Activated CD4-positive, alpha-beta T cell treated with anti-CD3 and anti-CD28 coated beads for 36 hours (primary cell): ENCODE measurements at regions not wholly inside any gene's neighbourhood (a gene's known extent, or its start where the extent isn't known, plus 50 kb on each side); places are given as distances from the start of the nearest gene placed in this dataset.

ENCODE experiments used
- ATAC-seq: fragments of 200-7000 bp; cut with Tn5 transposase; one replicate; pipeline ENCODE4 v1.10.0; 2021; ENCODE audit warnings: mild to moderate bottlenecking, moderate library complexity
- CTCF ChIA-PET: fragments of 350-600 bp; sonication (Branson Sonifier 250); formaldehyde crosslinking; loops from one replicate; lab custom pipeline; 2021; ENCODE audit warnings: antibody characterized with exemption; lab: Charles Lee
- POLR2A ChIA-PET: fragments of 350-600 bp; sonication (Branson Sonifier 250); formaldehyde crosslinking; loops from one replicate; lab custom pipeline; 2021; ENCODE audit warnings: antibody characterized with exemption, inconsistent platforms; lab: Charles Lee
- DNase-seq: peaks from one replicate; pipeline ENCODE4 v3.0.0-alpha.2; 2020
- H3K27ac Mint-ChIP-seq: one replicate; pipeline ENCODE4 v1.8.0; 2021; ENCODE audit warnings: mixed read lengths
- H3K27me3 Mint-ChIP-seq: one replicate; pipeline ENCODE4 v1.8.0; 2021; ENCODE audit warnings: mixed read lengths
- H3K36me3 Mint-ChIP-seq: one replicate; pipeline ENCODE4 v1.8.0; 2021; ENCODE audit warnings: low read depth, mixed read lengths
- H3K4me1 Mint-ChIP-seq: one replicate; pipeline ENCODE4 v1.8.0; 2021; ENCODE audit warnings: mixed read lengths
- H3K4me3 Mint-ChIP-seq: one replicate; pipeline ENCODE4 v1.8.0; 2021; ENCODE audit warnings: mild to moderate bottlenecking, moderate library complexity, mixed read lengths
- H3K9me3 Mint-ChIP-seq: one replicate; pipeline ENCODE4 v1.8.0; 2021; ENCODE audit warnings: low read depth, mixed read lengths
- intact Hi-C, 2 experiments: fragments of 100-400 bp; cut with DNase I in 1 of 2; cut with micrococcal nuclease in 1 of 2; formaldehyde crosslinking; loops; one replicate each; pipeline versions ENCODE4 v1.14.2 to v1.15.1; 2022 to 2024; cut with DNase I, micrococcal nuclease

DNA sequence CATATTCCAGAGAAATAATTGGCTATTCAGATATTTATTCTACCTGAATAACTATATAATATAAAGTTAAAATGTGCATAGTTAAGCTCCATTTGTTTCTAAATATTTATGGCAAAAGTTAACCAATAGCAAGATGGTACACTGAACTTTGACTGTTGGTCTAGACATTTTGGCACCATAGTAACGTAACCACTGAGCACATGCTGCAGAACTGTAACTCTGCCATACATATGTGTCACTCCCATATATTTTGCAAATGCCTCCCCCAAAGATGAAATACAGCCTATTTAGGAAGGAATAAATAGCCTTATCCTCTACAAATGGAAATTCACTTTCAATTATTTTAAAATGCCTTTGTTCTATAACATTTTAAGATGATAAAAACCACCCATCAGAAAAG lies 424.9 kb downstream of the CENPC start:
- H3K4me3 Mint-ChIP-seq = no peak overlapping the region
- CTCF ChIA-PET = interaction anchor here (1.0 kb wide), 1 partner anchor 77 kb away, joined by 3 read pairs; no protein-coding TSS in a partner anchor
- no peaks in the 10 kb centered on the region for H3K27me3 Mint-ChIP-seq
- no peak overlapping the region for H3K27ac Mint-ChIP-seq
- H3K9me3 Mint-ChIP-seq = peaks cover 3% of the 10 kb centered on the region
- H3K36me3 Mint-ChIP-seq = no peaks in the 10 kb centered on the region
- POLR2A ChIA-PET = no interaction called here
- ATAC-seq (no peak), DNase-seq (no peak)
- no peaks in the 10 kb centered on the region for H3K4me1 Mint-ChIP-seq
- intact Hi-C loops = no loop called here

DNA sequence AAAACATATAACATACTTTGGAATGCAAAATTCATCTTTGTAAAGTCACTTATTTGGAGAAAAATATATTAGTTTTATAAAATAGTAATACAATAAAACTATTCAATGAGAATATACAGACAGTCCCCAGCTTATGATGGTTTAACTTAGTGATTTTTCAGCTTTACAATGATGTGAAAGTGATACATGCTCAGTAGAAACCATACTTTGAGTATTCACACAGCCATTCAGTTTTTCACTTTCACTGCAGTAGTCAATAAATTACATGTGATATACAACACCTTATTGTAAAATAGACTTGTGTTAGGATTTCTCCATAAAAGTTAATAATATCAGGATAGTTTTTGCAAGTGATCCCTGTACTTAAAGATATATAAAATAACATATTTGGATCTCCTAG lies 436.0 kb downstream of the CENPC start:
- Mint-ChIP-seq H3K9me3 (no peaks in the 10 kb centered on the region), H3K4me1 (no peaks in the 10 kb centered on the region), H3K36me3 (no peaks in the 10 kb centered on the region), H3K27me3 (no peaks in the 10 kb centered on the region), H3K27ac (no peak overlapping the region), H3K4me3 (no peak overlapping the region)
- ChIA-PET POLR2A (no interaction called here), CTCF (no interaction called here)
- intact Hi-C loops = no loop called here
- no peak for DNase-seq
- no peak for ATAC-seq

- no peak overlapping the region for H3K4me3 Mint-ChIP-seq
- ATAC-seq = no peak
- no peaks in the 10 kb centered on the region for H3K36me3 Mint-ChIP-seq
- no peaks in the 10 kb centered on the region for H3K9me3 Mint-ChIP-seq
- CTCF ChIA-PET = no interaction called here
- no peaks in the 10 kb centered on the region for H3K27me3 Mint-ChIP-seq
- intact Hi-C loops = no loop called here
- H3K27ac Mint-ChIP-seq = no peak overlapping the region
- no peak for DNase-seq
- no peaks in the 10 kb centered on the region for H3K4me1 Mint-ChIP-seq
- POLR2A ChIA-PET = no interaction called here
Measured at GRCh38 chr4:67106861-67107460, 438.3 kb downstream of the CENPC start.

DNA sequence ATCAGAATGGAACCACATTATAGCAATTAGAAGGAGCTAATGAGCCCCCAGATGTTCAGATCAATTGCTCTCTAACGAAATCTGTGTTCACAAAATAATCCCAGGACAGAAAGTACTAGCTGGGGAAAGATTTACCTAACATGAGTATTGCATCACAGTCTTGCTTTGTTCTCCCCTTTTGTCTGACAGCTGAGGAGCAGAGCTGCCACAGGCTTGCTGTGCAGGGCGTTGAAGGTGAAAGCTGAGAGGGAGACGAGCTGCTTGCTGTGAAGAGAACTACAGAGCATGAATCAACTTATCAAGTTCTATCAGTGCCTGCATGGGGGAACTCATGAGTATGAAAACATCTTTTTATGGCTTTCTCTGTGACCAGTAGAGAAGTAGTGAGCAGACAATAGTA lies 441.2 kb downstream of the CENPC start:
- Mint-ChIP-seq H3K9me3 (no peaks in the 10 kb centered on the region), H3K4me3 (no peak overlapping the region), H3K36me3 (no peaks in the 10 kb centered on the region), H3K27me3 (no peaks in the 10 kb centered on the region), H3K27ac (no peak overlapping the region), H3K4me1 (no peaks in the 10 kb centered on the region)
- DNase-seq (no peak), ATAC-seq (no peak)
- ChIA-PET POLR2A (no interaction called here), CTCF (no interaction called here)
- intact Hi-C loops = no loop called here

DNA sequence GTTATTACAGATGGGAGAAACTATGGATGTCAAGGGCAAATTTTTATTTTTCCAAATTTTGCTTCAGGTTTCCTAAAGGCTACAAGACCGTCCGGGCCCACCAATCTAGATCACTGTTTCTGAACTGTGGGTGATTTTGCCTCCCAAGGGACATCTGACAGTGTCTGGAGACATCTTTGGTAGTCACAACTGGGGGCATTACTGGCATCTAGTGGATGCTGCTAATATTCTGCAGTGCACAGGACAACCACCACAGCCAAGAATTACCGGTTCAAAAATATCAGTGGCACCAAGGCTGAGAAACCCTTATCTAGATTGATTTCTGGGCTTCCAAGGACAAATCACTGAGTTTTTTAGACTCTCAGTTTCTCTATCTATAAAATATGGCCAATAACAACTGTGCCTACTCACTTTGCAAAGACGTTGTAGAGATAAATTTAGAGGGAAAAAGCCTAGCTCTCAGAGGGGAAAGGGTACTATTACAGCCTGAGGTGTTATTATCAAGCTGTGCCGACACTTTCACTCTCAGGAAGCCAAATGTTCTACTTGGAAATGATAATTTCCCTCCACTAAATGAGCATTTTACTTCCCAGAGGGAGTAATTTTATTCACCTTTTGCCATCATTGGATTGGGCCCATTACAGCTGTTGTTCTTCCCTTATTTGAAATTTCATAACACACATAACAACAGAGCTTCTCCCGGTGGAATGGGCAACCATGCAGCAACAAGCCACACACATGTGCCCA lies 442.1 kb downstream of the CENPC start:
- no peaks in the 10 kb centered on the region for H3K4me1 Mint-ChIP-seq
- no peaks in the 10 kb centered on the region for H3K36me3 Mint-ChIP-seq
- H3K9me3 Mint-ChIP-seq = no peaks in the 10 kb centered on the region
- no peak overlapping the region for H3K4me3 Mint-ChIP-seq
- ChIA-PET CTCF (no interaction called here), POLR2A (no interaction called here)
- H3K27me3 Mint-ChIP-seq = no peaks in the 10 kb centered on the region
- no peak for ATAC-seq
- DNase-seq = no peak
- intact Hi-C loops = no loop called here
- H3K27ac Mint-ChIP-seq = no peak overlapping the region

- DNase-seq (no peak), ATAC-seq (no peak)
- ChIA-PET POLR2A (no interaction called here), CTCF (interaction anchor here (0.6 to 1.5 kb wide), 2 partner anchors 14 to 296 kb away, joined by 3 to 5 read pairs; no protein-coding TSS in a partner anchor)
- intact Hi-C loops = no loop called here
- no peaks in the 10 kb centered on the region for H3K36me3 Mint-ChIP-seq
- no peak overlapping the region for H3K4me3 Mint-ChIP-seq
- H3K27ac Mint-ChIP-seq = no peak overlapping the region
- H3K27me3 Mint-ChIP-seq = no peaks in the 10 kb centered on the region
- H3K9me3 Mint-ChIP-seq = no peaks in the 10 kb centered on the region
- H3K4me1 Mint-ChIP-seq = no peaks in the 10 kb centered on the region
Measured at GRCh38 chr4:67101612-67102011, 443.7 kb downstream of the CENPC start.

GRCh38 chr4:67092351-67092750 lies 453.0 kb downstream of the CENPC start:
- ATAC-seq (no peak), DNase-seq (no peak)
- Mint-ChIP-seq H3K36me3 (no peaks in the 10 kb centered on the region), H3K4me1 (no peaks in the 10 kb centered on the region), H3K4me3 (no peak overlapping the region), H3K9me3 (no peaks in the 10 kb centered on the region), H3K27me3 (no peaks in the 10 kb centered on the region), H3K27ac (no peak overlapping the region)
- CTCF ChIA-PET = no interaction called here
- POLR2A ChIA-PET = no interaction called here
- intact Hi-C loops = no loop called here

DNA sequence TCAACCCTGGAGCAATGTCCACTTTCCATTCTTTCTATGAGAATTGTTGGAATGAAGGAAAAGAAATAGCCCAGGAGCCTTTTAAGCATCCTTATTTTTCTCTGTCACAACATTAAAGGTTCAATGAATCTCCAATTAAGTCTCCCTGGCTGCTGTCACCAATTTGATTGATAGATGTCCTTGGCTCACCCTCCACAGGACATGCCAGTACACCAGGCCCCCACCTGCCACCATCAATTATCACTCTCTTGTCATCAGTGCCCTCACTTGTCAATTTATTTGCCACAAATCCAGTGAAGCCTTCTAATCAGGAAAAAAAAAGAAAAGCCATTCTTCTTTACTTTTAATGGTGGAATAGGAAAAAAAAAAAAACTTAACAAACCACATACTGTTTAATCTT lies 453.6 kb downstream of the CENPC start:
- CTCF ChIA-PET = no interaction called here
- Mint-ChIP-seq H3K27me3 (no peaks in the 10 kb centered on the region), H3K27ac (no peak overlapping the region), H3K4me1 (no peaks in the 10 kb centered on the region), H3K36me3 (no peaks in the 10 kb centered on the region), H3K4me3 (no peak overlapping the region), H3K9me3 (no peaks in the 10 kb centered on the region)
- ATAC-seq = no peak
- DNase-seq = no peak
- POLR2A ChIA-PET = no interaction called here
- intact Hi-C loops = no loop called here

GRCh38 chr4:67087897-67088296 lies 457.4 kb downstream of the CENPC start:
- no peak overlapping the region for H3K27ac Mint-ChIP-seq
- ChIA-PET POLR2A (no interaction called here), CTCF (interaction anchor here (0.6 to 3.8 kb wide), 7 partner anchors 10 to 308 kb away, joined by 3 to 36 read pairs (median 5); no protein-coding TSS in a partner anchor)
- peaks cover 2% of the 10 kb centered on the region for H3K27me3 Mint-ChIP-seq
- H3K36me3 Mint-ChIP-seq = no peaks in the 10 kb centered on the region
- no peaks in the 10 kb centered on the region for H3K4me1 Mint-ChIP-seq
- no peak overlapping the region for H3K4me3 Mint-ChIP-seq
- H3K9me3 Mint-ChIP-seq = no peaks in the 10 kb centered on the region
- intact Hi-C loops = loop anchor here (1.0 to 5.0 kb wide), 4 partner anchors 201 to 305 kb away; no protein-coding TSS in a partner anchor
- ATAC-seq (no peak), DNase-seq (peak; percentile 71)

DNA sequence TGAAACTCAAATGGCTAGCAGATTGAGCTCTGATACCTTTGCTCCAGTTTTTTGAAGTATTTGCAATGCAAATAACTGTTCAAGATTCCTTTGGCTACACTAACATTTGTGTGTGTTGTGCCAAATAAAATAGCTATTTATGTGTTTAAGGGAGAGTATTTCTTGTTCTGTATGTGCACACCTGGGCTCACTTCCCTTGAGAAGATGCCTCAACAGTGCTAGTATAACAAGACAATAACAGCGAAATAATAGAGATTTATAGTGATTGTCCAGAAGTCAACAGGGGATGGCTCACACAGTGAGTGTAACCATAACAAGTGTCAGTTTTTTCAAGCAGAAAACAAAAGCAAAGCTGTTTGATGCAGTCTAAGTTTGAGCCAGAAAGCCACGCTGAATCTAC lies 460.5 kb downstream of the CENPC start:
- Mint-ChIP-seq H3K4me1 (no peaks in the 10 kb centered on the region), H3K4me3 (no peak overlapping the region), H3K27ac (no peak overlapping the region), H3K36me3 (no peaks in the 10 kb centered on the region), H3K27me3 (peaks cover 2% of the 10 kb centered on the region), H3K9me3 (no peaks in the 10 kb centered on the region)
- ATAC-seq (no peak), DNase-seq (no peak)
- POLR2A ChIA-PET = no interaction called here
- CTCF ChIA-PET = interaction anchor here (0.6 to 3.8 kb wide), 4 partner anchors 9 to 628 kb away, joined by 3 to 36 read pairs (median 4); no protein-coding TSS in a partner anchor
- intact Hi-C loops = loop anchor here in 1 of 2 experiments (5.0 kb wide), 1 partner anchor 308 kb away; no protein-coding TSS in a partner anchor

DNA sequence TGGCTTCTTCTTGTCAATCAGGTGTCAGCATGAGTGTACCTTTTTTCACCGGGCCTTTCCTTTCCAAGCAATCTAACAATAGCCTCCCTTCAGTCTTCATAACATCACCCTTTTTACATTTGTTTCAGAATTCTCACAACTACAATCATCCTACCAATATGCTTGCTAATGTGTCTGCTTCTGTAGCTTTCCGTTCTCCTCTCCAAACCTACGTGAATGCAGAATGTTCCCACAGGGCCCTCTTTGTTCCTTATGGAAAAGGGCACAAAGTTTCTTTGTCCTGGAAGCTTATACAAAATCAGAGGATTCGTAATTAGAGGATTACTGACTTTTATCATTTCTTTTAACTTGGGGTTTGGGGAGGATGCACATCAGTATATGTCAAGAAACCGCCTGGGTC lies 461.8 kb downstream of the CENPC start:
- Mint-ChIP-seq H3K36me3 (no peaks in the 10 kb centered on the region), H3K9me3 (no peaks in the 10 kb centered on the region), H3K4me1 (no peaks in the 10 kb centered on the region), H3K27me3 (peaks cover 2% of the 10 kb centered on the region), H3K4me3 (no peak overlapping the region), H3K27ac (no peak overlapping the region)
- intact Hi-C loops = no loop called here
- ChIA-PET CTCF (interaction anchor here (0.7 to 1.2 kb wide), 2 partner anchors 65 to 244 kb away, joined by 3 read pairs; no protein-coding TSS in a partner anchor), POLR2A (no interaction called here)
- ATAC-seq (no peak), DNase-seq (no peak)

DNA sequence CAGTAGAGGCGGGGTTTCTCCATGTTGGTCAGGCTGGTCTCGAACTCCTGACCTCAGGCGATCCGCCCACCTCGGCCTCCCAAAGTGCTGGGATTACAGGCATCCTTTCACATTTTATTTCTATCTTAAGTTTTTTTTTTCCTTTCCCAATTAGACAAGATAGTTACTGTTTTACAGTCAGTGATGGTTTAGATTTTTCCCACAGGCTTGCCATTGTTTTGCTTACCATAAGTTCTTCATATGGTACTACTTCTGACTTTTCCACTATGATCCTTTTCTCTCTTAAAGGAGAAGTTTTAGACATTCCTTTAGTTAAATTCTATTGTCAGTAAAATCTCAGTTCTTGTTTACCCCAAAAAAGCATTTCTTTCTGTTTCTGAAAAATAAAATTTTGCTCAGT lies 462.6 kb downstream of the CENPC start:
- DNase-seq = no peak
- ChIA-PET CTCF (no interaction called here), POLR2A (no interaction called here)
- intact Hi-C loops = no loop called here
- ATAC-seq = no peak
- Mint-ChIP-seq H3K36me3 (no peaks in the 10 kb centered on the region), H3K27me3 (peaks cover 2% of the 10 kb centered on the region), H3K4me1 (no peaks in the 10 kb centered on the region), H3K4me3 (no peak overlapping the region), H3K9me3 (no peaks in the 10 kb centered on the region), H3K27ac (no peak overlapping the region)
